Medulla oblongata (tissue), 1 donor: ENCODE measurements at regions not wholly inside any gene's neighbourhood (a gene's known extent, or its start where the extent isn't known, plus 50 kb on each side); places are given as distances from the start of the nearest gene placed in this dataset.

Experiments
- DNase-seq: peaks from one replicate; pipeline ENCODE4 v3.0.0-alpha.2; 2015; ENCODE audit errors: extremely low spot score

- no peak for DNase-seq
Observed at GRCh38 chr16:55041540-55042234, 111.0 kb downstream of the IRX5 start.

GRCh38 chr16:55042556-55043432 is 112.1 kb downstream of the IRX5 start:
- no peak for DNase-seq

- no peak for DNase-seq
Observed at GRCh38 chr16:55043499-55043898, 112.8 kb downstream of the IRX5 start.

GRCh38 chr16:55044201-55044975 is 113.7 kb downstream of the IRX5 start:
- DNase-seq, result no peak

GRCh38 chr16:55045329-55045728 is 114.7 kb downstream of the IRX5 start:
- no peak for DNase-seq

- DNase-seq, result no peak
Observed at GRCh38 chr16:55045756-55046460, 115.2 kb downstream of the IRX5 start.

GRCh38 chr16:55046513-55046912 is 115.8 kb downstream of the IRX5 start:
- DNase-seq, result no peak

GRCh38 chr16:55046916-55047315 is 116.3 kb downstream of the IRX5 start:
- DNase-seq, result no peak

GRCh38 chr16:55047331-55047730 is 116.7 kb downstream of the IRX5 start:
- no peak for DNase-seq

- DNase-seq, result no peak
Observed at GRCh38 chr16:55047903-55048497, 117.3 kb downstream of the IRX5 start.

GRCh38 chr16:55048745-55049144 is 118.1 kb downstream of the IRX5 start:
- no peak for DNase-seq

- DNase-seq, result no peak
Observed at GRCh38 chr16:55051571-55052347, 121.1 kb downstream of the IRX5 start.

- no peak for DNase-seq
Observed at GRCh38 chr16:55052348-55052734, 121.7 kb downstream of the IRX5 start.

- no peak for DNase-seq
Observed at GRCh38 chr16:55052741-55053415, 122.2 kb downstream of the IRX5 start.

GRCh38 chr16:55055262-55055661 is 124.6 kb downstream of the IRX5 start:
- DNase-seq, result no peak

- DNase-seq, result no peak
Observed at GRCh38 chr16:55056585-55057401, 126.1 kb downstream of the IRX5 start.

- no peak for DNase-seq
Observed at GRCh38 chr16:55057866-55058265, 127.2 kb downstream of the IRX5 start.

- no peak for DNase-seq
Observed at GRCh38 chr16:55058576-55058975, 127.9 kb downstream of the IRX5 start.

GRCh38 chr16:55059146-55059545 is 128.5 kb downstream of the IRX5 start:
- DNase-seq, result no peak
